Renal cortex interstitium (tissue), 11 donors: ENCODE measurements at regions not wholly inside any gene's neighbourhood (a gene's known extent, or its start where the extent isn't known, plus 50 kb on each side); places are given as distances from the start of the nearest gene placed in this dataset.

Source experiments
- DNase-seq, 11 donors: peaks; one replicate each; pipeline ENCODE4 v3.0.0-alpha.2; 2013; ENCODE audit warnings: low read depth in 9 of 11, low spot score in 4 of 11; ENCODE audit errors: extremely low read depth in 1 of 11

- DNase-seq, result no peak
Observed at GRCh38 chr2:30363406-30363805, 83.6 kb upstream of the LCLAT1 start.

DNA sequence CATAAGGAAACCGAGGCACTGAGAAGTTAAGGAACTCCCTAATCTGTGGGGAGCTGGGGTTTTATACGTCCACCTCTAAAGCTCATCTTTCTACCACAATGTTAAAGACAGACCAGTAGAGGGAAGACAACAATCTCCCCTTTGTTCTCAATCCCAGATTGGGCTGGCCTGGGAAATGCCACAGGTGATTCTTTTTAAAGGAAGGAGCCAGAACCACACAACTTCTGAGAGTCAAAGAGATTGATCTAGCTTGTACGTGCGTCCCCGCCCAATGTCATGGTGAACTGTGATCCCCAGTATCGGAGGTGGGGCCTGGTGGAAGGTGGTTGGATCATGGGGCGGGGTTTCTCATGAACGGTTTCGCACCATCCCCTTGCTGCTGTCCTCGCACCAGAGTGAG is 81.8 kb upstream of the LCLAT1 start:
- DNase-seq, result no peak

- DNase-seq, result no peak
Observed at GRCh38 chr2:30366199-30366691, 80.8 kb upstream of the LCLAT1 start.

DNA sequence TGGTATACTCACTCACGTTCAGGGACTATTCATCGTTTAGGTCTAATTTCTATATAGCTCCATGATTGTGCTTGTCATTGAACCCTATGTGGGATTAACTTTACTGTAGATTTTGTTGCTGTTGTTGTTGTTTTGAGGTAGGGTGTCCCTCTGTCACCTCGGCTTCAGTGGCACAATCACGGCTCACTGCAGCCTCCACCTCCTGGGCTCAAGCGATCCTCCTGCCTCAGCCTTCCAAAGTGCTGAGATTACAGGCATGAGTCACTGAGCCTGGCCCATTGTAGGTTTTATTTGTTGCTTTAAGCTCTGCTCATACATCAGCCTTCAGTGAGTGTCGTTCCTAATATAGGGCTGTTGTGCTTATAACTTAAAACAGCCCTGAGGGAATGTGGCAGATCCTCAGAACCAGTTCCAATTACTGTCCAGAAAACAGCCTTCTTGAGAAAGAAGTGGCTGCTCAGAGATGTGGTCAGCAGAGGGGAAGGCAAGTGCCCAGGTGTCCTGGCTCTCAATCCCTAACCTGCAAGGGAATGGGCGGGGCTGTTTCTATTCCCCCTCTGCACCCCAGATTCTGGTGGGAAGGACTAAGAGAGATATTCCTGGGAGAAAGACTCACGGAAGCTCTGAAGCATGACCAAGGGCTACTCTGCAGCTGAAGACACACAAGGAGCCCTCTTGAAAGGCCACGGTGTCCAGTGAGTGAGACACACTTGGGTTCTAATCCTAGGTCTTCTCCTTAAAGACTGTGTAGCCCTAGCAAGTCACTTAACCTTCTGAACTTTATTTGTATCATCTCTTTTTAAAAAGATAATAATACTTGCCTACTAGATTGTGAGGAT is 79.6 kb upstream of the LCLAT1 start:
- DNase-seq, result no peak

DNA sequence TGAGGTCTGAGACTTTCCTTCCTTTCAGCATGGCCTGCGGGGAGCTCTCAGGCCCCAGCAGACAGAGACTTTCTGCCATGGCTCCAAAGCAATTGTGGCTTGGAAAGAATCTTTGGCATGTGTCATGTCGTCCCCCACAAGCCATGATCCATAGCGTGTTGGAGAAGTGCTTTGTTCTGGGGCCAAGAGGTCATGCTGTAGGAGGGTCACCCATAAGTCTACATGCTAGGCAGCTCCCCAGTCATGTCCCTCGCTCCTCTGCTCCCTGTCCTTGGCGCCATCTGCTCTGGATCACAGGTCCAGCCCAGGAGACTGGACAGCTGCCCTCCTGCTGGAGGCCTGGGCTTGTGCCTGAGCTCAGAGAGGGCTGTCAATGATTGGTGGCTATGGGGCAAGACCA is 78.8 kb upstream of the LCLAT1 start:
- DNase-seq, result peak in 5 of 11 donors; percentile 61 to 89 (median 82)

DNA sequence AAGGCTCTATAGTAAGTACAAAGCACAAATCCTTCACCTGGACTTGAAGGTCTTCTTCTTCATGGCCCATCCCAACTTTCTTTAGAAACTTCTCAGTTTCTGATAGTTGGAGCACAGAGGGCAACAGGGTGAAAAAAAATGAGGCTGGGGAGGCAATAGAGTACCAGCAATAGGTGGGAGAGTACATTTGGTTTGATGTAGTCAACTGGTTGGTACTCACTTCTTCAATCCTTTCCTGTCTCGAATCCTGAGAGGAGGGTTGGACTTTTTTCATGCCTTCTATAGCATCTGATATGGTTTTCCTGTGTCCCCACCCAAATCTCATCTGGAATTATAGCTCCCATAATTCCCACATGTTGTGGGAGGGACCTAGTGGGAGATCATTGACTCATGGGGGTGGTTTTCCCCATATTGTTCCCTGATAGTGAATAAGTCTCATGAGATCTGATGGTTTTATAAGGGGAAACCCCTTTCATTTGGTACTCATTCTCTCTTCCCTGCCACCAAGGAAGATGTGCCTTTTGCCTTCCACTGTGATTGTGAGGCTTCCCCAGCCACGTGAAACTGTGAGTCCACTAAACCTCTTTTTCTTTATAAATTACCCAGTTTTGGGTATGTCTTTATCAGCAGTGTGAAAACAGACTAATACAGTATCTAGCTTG is 75.9 kb upstream of the LCLAT1 start:
- DNase-seq, result no peak

DNA sequence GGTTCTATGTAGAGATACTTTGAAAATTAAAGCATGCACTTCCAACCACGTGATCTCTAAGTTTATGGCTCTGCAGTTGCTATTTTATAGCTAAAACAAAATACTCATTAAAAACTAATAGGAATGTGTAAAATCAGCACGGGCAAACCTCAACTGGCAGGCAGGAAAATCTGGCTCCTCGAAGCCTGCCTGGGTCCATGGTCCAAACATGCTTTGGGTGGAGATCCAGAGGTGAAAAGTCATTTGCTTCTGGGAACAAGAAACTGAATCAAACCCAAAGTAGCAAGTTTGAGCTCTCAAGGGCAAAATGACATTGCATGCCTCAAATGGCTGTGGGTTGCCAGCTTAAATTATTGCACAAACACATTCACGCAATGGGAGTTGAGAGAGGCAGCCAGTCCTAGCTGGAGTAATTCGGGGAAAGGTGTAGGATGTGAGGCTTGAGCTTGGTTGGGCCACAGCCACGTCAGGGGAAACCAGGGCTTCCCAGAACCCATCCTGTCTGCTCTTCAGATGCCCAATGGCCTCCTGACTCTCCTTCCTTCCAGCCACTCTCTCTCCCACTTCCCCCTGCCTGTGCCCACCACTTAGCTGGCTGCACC is 75.2 kb upstream of the LCLAT1 start:
- no peak for DNase-seq

- no peak for DNase-seq
Observed at GRCh38 chr2:30372826-30373225, 74.2 kb upstream of the LCLAT1 start.

DNA sequence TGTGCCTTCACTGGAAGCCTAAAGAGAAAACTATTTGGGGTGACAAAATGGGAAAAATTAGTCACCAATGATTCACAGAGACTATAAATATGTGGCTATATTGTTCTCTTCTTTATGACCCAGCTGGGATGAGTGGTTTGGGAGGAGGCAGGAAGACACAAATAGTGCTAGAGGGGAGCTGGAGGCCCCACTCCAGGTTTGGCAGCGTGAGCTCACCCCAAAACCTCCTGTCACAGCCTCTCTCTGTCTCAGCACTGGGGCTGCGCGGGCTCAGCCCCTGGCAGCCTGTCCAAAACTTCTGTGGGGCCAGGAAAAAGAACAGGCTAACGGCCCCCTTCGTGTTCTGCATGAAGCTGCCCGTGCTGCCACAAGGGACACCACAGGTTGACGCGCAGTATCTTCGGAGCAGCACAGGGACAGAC is 73.2 kb upstream of the LCLAT1 start:
- DNase-seq, result peak in 2 of 11 donors; percentile 33 to 37

DNA sequence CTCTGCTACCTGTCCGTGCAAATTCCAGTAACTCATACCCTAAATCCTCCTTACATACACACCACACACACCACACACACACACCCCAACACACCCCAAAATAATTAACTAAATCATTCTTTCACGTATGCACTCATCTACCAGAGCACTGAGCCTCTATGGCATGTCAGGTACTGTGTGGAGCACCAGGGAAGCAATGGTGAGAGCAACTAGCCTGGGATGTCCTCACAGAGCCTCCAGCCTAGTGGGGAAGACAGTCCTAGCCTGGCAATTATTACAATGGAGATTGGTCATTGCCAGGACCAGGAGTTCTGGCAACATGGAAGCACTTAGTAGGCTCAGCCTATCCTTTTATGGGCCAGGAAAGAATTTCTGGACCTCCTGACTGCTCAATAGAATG is 72.7 kb upstream of the LCLAT1 start:
- DNase-seq, result no peak

- DNase-seq, result no peak
Observed at GRCh38 chr2:30375915-30376314, 71.1 kb upstream of the LCLAT1 start.

GRCh38 chr2:30379481-30379880 is 67.6 kb upstream of the LCLAT1 start:
- no peak for DNase-seq

- DNase-seq, result no peak
Observed at GRCh38 chr2:30380824-30381223, 66.2 kb upstream of the LCLAT1 start.

DNA sequence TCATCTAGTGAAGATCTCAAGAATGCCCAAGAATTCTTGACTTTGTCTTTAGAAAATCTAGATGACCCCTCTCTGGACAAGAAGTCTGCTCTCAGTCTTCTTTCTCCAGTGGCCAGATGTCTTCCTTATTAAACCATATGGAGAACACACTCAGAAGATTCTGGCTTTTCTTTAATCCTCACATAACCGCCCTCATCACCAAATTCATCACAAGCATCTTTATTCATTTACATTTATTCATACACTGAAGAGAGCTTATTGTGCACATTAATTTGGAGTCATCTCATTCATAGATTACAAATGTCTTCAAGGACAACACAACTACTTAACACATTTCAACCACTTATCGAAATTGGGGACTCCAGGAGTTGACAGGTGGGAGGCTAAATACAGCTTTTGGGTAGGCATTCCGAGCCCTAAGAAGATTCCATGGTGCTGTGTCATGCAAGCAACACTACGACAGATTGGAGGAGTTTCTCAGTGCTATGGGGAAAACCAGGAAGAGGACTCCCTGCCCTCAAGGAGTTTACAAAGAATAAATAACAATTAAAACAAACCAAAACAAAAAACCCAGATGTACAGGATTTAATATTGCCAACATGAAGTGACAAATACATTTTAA is 64.8 kb upstream of the LCLAT1 start:
- DNase-seq, result no peak

- no peak for DNase-seq
Observed at GRCh38 chr2:30382995-30383394, 64.1 kb upstream of the LCLAT1 start.

DNA sequence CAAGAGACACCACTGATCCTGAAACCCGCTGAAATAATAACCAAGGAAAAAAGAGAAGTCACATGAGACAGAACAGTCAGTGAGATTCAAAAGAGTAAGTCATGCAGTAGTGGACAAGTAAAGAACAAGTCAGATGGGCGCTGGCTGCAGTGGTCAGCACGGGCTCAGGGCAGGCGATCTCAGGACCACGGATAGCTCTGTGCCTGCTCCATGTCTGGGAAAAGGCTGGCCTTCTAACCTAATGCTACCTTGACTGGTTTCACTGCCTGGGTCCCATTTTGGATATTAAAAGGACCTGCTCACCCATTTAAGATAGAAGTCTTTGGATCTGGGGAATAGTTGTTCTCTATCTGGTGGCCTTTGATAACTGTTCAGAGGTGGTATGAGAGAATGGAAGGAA is 61.7 kb upstream of the LCLAT1 start:
- DNase-seq, result no peak

DNA sequence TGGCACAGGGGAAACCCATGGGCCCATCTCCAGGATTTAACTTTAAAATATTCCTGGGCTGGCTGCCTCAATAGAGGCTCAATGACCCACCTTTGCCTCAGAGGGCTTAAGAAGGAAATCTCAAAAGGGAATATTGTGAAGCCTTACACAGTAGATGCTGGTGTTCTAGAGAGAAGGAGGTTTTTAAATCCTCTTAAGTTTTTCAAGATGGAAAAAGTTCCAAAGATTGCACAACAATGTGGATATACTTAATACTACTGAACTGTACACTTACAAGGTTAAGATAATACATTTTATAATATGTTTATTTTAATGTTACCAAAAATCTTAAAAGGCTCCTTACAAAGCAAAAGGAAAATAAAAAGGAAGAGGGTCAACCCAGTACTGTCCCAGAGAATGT is 54.9 kb upstream of the LCLAT1 start:
- no peak for DNase-seq

GRCh38 chr2:30393510-30393909 is 53.5 kb upstream of the LCLAT1 start:
- DNase-seq, result no peak

DNA sequence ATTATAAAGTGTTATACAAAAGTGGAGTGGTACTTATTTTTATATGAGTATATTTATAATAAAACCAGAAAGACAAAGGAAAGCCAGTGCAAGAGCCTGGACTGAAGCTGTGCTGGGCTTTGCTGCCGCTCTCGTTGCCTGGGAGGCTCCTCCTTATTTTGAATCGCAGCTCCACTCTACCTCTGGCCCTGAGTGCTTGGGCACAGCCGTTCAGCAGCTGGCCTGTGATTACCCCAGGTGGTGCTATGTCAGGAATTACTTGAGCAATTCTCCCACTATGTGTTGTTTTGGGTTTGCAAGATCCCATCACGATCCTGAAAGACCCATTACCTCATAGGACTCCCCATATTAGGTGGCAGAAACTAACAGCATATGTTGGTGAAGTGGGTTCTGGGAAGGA is 53.0 kb upstream of the LCLAT1 start:
- no peak for DNase-seq
